ENCODE measurements at regions not wholly inside any gene's neighbourhood (a gene's known extent, or its start where the extent isn't known, plus 50 kb on each side); places are given as distances from the start of the nearest gene placed in this dataset.

DNA sequence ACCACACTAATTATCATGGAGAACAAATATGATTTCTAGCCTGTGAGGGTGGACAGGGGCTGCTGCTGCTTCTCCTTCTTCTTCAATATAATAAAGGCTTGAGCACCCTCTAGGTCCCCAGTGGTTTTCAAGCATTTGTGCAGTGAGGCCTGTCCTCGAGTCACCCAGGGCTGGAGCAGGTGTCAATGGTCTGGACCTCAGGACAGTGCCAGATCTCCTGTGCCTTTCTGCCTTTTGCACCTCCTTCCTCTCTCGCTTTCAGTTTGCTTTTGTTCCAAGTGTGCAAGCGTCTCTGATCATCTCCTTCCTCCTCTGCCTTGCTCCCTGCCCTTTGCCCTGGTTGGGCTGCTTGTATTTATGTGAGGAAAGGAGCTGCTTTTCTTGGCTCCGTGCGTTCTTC is 152.2 kb upstream of the SYNDIG1 start:
- TF ChIP-seq CTCF (IDR thresholded peaks at IDR 0.05) (no peak), POLR2A (IDR thresholded peaks at IDR 0.05) (no peak), EP300 (IDR thresholded peaks at IDR 0.05) (no peak)
